ENCODE measurements at regions not wholly inside any gene's neighbourhood (a gene's known extent, or its start where the extent isn't known, plus 50 kb on each side); places are given as distances from the start of the nearest gene placed in this dataset.
A peak's percentile ranks its signal among the peaks of the same experiment; 100 is the strongest.

- no peak for DNase-seq (ENCODE audit: low spot score)
These were observed 57.1 kb upstream of the KLHL29 start for GRCh38 chr2:23327887-23328286.

DNA sequence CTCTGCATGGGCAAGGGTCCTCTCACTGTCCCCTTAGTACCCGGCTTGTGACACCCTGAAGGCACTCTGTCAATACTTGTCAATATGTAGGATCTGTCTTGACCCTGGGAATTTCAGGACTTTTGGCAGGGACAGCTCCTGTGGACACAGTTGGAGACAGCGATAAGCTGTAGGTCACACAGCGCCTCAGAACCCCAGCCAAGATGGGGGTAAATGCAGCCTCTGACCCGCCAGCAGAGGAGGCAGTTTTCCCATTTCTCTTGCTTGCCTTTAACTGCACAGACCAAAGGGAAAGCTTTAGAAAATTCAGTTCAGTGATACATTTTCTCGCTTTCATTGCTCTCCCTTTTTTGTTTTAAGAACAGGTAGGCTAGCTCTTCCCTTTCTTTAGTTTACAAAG, 54.8 kb upstream of the KLHL29 start:
- peak; percentile 76 for DNase-seq (ENCODE audit: low spot score)

All from ecto neural progenitor cell (in vitro differentiated cells).